Spleen (tissue), 11 donors: ENCODE measurements at regions not wholly inside any gene's neighbourhood (a gene's known extent, or its start where the extent isn't known, plus 50 kb on each side); places are given as distances from the start of the nearest gene placed in this dataset.

Experiments used
- DNase-seq: peaks from one replicate; pipeline ENCODE4 v3.0.0-alpha.2; 2020
- H3K27ac ChIP-seq, 8 donors: fragments of 200-600 bp; sonication (generic) in 7 of 8; 1 replicate in 4 of 8; 2 replicates in 4 of 8; pipeline versions ENCODE4 v1.5.0 to v1.8.0; 2016 to 2021; ENCODE audit warnings: inconsistent platforms in 4 of 8, mild to moderate bottlenecking in 4 of 8, moderate library complexity in 1 of 8
- H3K27me3 ChIP-seq, 7 donors: fragments of 200-600 bp; sonication (generic) in 6 of 7; replicated peaks in 1 of 7; 1 replicate in 4 of 7; 2 replicates in 3 of 7; pipeline versions ENCODE4 v1.5.0 to v1.8.0; 2016 to 2021; ENCODE audit warnings: inconsistent platforms in 3 of 7, mild to moderate bottlenecking in 1 of 7
- H3K36me3 ChIP-seq, 6 donors: fragments of 200-600 bp; sonication (generic) in 5 of 6; 1 replicate in 4 of 6; 2 replicates in 2 of 6; pipeline versions ENCODE4 v1.5.0 to v1.8.0; 2016 to 2021; ENCODE audit warnings: inconsistent platforms in 2 of 6
- H3K4me1 ChIP-seq, 6 donors: fragments of 200-600 bp; sonication (generic) in 5 of 6; 1 replicate in 3 of 6; 2 replicates in 3 of 6; pipeline versions ENCODE4 v1.5.0 to v1.8.0; 2016 to 2021; ENCODE audit warnings: inconsistent platforms in 3 of 6
- H3K4me3 ChIP-seq, 8 donors: fragments of 200-600 bp; sonication (generic) in 7 of 8; 1 replicate in 4 of 8; 2 replicates in 4 of 8; pipeline versions ENCODE4 v1.5.0 to v1.8.0; 2016 to 2021; ENCODE audit warnings: inconsistent platforms in 4 of 8, mild to moderate bottlenecking in 4 of 8, moderate library complexity in 2 of 8
- H3K9me3 ChIP-seq, 8 donors: fragments of 200-600 bp; sonication (generic) in 7 of 8; 1 replicate in 4 of 8; 2 replicates in 4 of 8; pipeline versions ENCODE4 v1.5.0 to v1.8.0; 2016 to 2021; ENCODE audit warnings: inconsistent platforms in 4 of 8
- POLR2A ChIP-seq, 3 donors: fragments of 450-650 bp; IDR thresholded peaks; one replicate each; pipeline ENCODE4 v1.5.1; 2017; ENCODE audit warnings: antibody characterized with exemption in 3 of 3, mild to moderate bottlenecking in 1 of 3
- POLR2AphosphoS5 ChIP-seq, 3 donors: sonication (generic); formaldehyde crosslinking; IDR thresholded peaks; one replicate each; pipeline ENCODE4 v1.5.1; 2017; ENCODE audit warnings: antibody characterized with exemption in 3 of 3
- WGBS, 5 donors: extraction: QIAGEN DNeasy Blood & Tissue Kit in 3 of 5; methylation state at CpG; one replicate each; pipeline versions ENCODE4 v1.1.5 to v1.1.7; 2013 to 2018; 5-methylcytosine and 5-hydroxymethylcytosine counted together
- intact Hi-C: fragments of 100-400 bp; cut with DNase I; formaldehyde crosslinking; loops from one replicate; pipeline ENCODE4 v1.15.0; 2023; ENCODE audit warnings: low total_unique reads
- TF ChIP-seq, protein P1 (sequence below), 11 experiments: fragments of 200-600 bp in 7 of 11; fragments of 450-650 bp in 4 of 11; sonication (generic) in 4 of 11; IDR thresholded peaks in 8 of 11; conservative IDR thresholded peaks in 3 of 11; 1 replicate in 7 of 11; 2 replicates in 4 of 11; pipeline versions ENCODE4 v1.4.0 to v1.8.0; 2016 to 2021; ENCODE audit warnings: antibody characterized with exemption in 11 of 11, inconsistent platforms in 4 of 11, mild to moderate bottlenecking in 1 of 11
- donor health status: healthy with polysubstance abuse.
- donor health status: DM: no; HTN: no; CAD: no; lungs with moderate emphysema.
- donor health status: DM: no; HTN: no; CAD: no.
- donor health status: Bipolar disorder and iron deficiency.
- donor health status: healthy.
- donor health status: DM: no; HTN: no; CAD: no.
- donor health status: DM: yes; HTN: yes; CAD: no.

DNA sequence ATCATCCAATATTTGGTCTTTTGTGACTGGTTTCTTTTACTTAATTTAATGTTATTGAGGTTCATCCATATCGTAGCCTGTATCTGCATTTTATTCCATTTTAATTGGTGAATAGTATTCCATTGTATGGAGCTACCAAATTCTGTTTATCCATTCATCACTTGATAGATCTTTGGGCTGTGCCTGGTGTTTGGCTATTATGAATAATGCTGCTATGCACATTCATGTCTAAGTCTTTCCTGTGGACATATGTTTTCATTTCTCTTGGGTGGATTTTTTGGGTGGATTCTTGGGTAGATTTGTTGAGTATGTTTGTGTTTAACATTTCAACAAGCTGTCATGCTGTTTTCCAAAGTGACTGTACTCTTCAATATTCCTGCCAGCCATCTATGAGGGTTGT, 52.5 kb upstream of the NEDD4L start:
- Histone ChIP-seq H3K27ac (no peak overlapping the region), H3K4me1 (no peaks in the 10 kb centered on the region), H3K36me3 (no peaks in the 10 kb centered on the region), H3K9me3 (peaks cover 0 to 5% (median 0%) of the 10 kb centered on the region in 8 donors), H3K4me3 (no peak overlapping the region), H3K27me3 (no peaks in the 10 kb centered on the region)
- no peak for DNase-seq
- intact Hi-C loops: no loop called here
- 77 to 98% (median 87%) methylated on average over 1 of the region's 1 CpG for WGBS, 5 donors
- no peak for TF ChIP-seq POLR2AphosphoS5 (IDR thresholded peaks at IDR 0.05)
- TF ChIP-seq, protein P1, sequence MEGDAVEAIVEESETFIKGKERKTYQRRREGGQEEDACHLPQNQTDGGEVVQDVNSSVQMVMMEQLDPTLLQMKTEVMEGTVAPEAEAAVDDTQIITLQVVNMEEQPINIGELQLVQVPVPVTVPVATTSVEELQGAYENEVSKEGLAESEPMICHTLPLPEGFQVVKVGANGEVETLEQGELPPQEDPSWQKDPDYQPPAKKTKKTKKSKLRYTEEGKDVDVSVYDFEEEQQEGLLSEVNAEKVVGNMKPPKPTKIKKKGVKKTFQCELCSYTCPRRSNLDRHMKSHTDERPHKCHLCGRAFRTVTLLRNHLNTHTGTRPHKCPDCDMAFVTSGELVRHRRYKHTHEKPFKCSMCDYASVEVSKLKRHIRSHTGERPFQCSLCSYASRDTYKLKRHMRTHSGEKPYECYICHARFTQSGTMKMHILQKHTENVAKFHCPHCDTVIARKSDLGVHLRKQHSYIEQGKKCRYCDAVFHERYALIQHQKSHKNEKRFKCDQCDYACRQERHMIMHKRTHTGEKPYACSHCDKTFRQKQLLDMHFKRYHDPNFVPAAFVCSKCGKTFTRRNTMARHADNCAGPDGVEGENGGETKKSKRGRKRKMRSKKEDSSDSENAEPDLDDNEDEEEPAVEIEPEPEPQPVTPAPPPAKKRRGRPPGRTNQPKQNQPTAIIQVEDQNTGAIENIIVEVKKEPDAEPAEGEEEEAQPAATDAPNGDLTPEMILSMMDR (IDR thresholded peaks at IDR 0.05 in 8 of 11, conservative IDR thresholded peaks at IDR 0.05 in 3 of 11): no peak

DNA sequence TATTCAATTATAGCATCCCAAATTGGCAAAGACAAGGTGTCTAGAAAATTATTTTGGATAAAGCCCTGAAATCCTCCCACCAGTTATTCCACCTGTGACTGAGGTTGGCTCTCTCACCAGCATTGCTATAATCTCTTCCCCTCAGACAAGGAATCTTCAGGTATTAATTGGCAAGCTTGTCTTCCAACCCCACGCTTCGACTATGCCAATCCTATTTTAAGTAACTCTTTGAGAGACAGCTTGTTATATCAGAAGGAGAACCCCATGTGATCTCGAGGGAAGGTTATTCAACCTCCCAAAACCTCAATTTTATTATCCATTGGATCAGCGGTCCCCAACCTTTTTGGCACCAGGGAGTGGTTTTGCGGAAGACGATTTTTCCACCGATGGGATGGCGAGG, 54.5 kb upstream of the NEDD4L start:
- Histone ChIP-seq H3K36me3 (no peaks in the 10 kb centered on the region), H3K9me3 (peaks cover 0 to 5% (median 0%) of the 10 kb centered on the region in 8 donors), H3K4me1 (no peaks in the 10 kb centered on the region), H3K27ac (no peak overlapping the region), H3K4me3 (no peak overlapping the region), H3K27me3 (no peaks in the 10 kb centered on the region)
- DNase-seq: no peak
- TF ChIP-seq POLR2AphosphoS5 (IDR thresholded peaks at IDR 0.05) (no peak), POLR2A (IDR thresholded peaks at IDR 0.05) (no peak)
- TF ChIP-seq, protein P1 (IDR thresholded peaks at IDR 0.05 in 8 of 11, conservative IDR thresholded peaks at IDR 0.05 in 3 of 11): no peak
- intact Hi-C loops: no loop called here
- whole genome bisulfite sequencing, 5 donors: 88 to 92% (median 90%) methylated on average over 8 of the region's 8 CpGs

GRCh38 chr18:57984490-57985115, 59.4 kb upstream of the NEDD4L start:
- intact Hi-C loops: no loop called here
- Histone ChIP-seq H3K4me1 (no peaks in the 10 kb centered on the region), H3K9me3 (peaks cover 0 to 5% (median 0%) of the 10 kb centered on the region in 8 donors), H3K36me3 (no peaks in the 10 kb centered on the region), H3K27ac (no peak overlapping the region), H3K4me3 (no peak overlapping the region), H3K27me3 (no peaks in the 10 kb centered on the region)
- 76 to 93% (median 86%) methylated on average over 5 of the region's 5 CpGs for WGBS, 5 donors
- DNase-seq: no peak
- TF ChIP-seq POLR2A (IDR thresholded peaks at IDR 0.05) (no peak), POLR2AphosphoS5 (IDR thresholded peaks at IDR 0.05) (no peak)
- TF ChIP-seq, protein P1 (IDR thresholded peaks at IDR 0.05 in 8 of 11, conservative IDR thresholded peaks at IDR 0.05 in 3 of 11): no peak

DNA sequence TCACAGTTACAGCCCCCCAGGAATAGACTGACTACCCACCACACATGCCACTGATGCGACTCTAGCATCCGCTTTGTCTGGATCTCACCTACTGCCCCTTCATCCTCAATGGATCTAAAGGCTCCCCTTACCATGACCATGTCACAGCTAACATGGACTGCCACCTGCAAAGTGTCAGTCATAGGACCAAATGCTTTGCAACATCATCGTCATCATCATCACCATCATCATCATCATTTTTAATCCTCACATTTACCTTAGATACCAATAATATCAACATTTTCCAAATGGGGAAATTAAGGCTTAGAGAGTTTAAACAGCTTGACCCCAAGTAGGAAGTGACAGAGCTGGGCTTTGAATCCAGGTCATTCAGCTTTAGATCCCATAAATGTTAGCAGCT, 60.1 kb upstream of the NEDD4L start:
- Histone ChIP-seq H3K27ac (no peak overlapping the region), H3K4me1 (no peaks in the 10 kb centered on the region), H3K27me3 (no peaks in the 10 kb centered on the region), H3K9me3 (peaks cover 0 to 5% (median 0%) of the 10 kb centered on the region in 8 donors), H3K36me3 (no peaks in the 10 kb centered on the region), H3K4me3 (no peak overlapping the region)
- intact Hi-C loops: no loop called here
- TF ChIP-seq, protein P1 (IDR thresholded peaks at IDR 0.05 in 8 of 11, conservative IDR thresholded peaks at IDR 0.05 in 3 of 11): no peak
- TF ChIP-seq POLR2AphosphoS5 (IDR thresholded peaks at IDR 0.05): no peak
- no peak for TF ChIP-seq POLR2A (IDR thresholded peaks at IDR 0.05)
- no peak for DNase-seq
- WGBS, 5 donors: 74 to 95% (median 90%) methylated on average over 3 of the region's 3 CpGs
